ACC112 (cell line): ENCODE measurements at regions not wholly inside any gene's neighbourhood (a gene's known extent, or its start where the extent isn't known, plus 50 kb on each side); places are given as distances from the start of the nearest gene placed in this dataset.
"Not testable (repeated sequence)": the region's sequence is repeated elsewhere in the genome, so short reads cannot be mapped to it uniquely, and the experiment has no call there.

Experiments
- H2AFZ ChIP-seq: fragments of 200-600 bp; sonication (generic); one replicate; pipeline ENCODE4 v1.6.0; 2017; ENCODE audit warnings: antibody characterized with exemption, low read length; ENCODE audit not compliant: unreplicated experiment
- H3K27ac ChIP-seq: fragments of 200-600 bp; sonication (generic); 2 replicates; pipeline ENCODE4 v1.5.1; 2014; ENCODE audit warnings: low read depth, mild to moderate bottlenecking, antibody characterized with exemption, low read length, moderate library complexity
- H3K27me3 ChIP-seq: fragments of 200-600 bp; sonication (generic); 2 replicates; pipeline ENCODE4 v1.6.1; 2014; ENCODE audit warnings: mild to moderate bottlenecking, antibody characterized with exemption, low read length, moderate library complexity, mixed read lengths; ENCODE audit not compliant: insufficient read depth
- H3K36me3 ChIP-seq: fragments of 200-600 bp; sonication (generic); 2 replicates; pipeline ENCODE4 v1.6.1; 2016; ENCODE audit warnings: mild to moderate bottlenecking, antibody characterized with exemption, low read length, moderate library complexity, mixed read lengths; ENCODE audit not compliant: insufficient read depth
- H3K4me1 ChIP-seq: fragments of 200-600 bp; sonication (generic); one replicate; pipeline ENCODE4 v1.6.1; 2016; ENCODE audit warnings: low read length, mixed read lengths; ENCODE audit not compliant: insufficient read depth, unreplicated experiment, control insufficient read depth
- H3K4me3 ChIP-seq: fragments of 200-600 bp; sonication (generic); 2 replicates; pipeline ENCODE4 v1.5.1; 2014; ENCODE audit warnings: mild to moderate bottlenecking, low read depth, low read length
- H3K79me2 ChIP-seq: fragments of 200-600 bp; sonication (generic); one replicate; pipeline ENCODE4 v1.6.0; 2016; ENCODE audit warnings: low read length; ENCODE audit not compliant: control insufficient read depth, unreplicated experiment, insufficient read depth

- Histone ChIP-seq H3K27me3 (no peaks in the 10 kb centered on the region), H3K36me3 (no peaks in the 10 kb centered on the region), H3K4me1 (no peaks in the 10 kb centered on the region), H3K4me3 (no peak overlapping the region), H3K79me2 (no peaks in the 10 kb centered on the region), H3K27ac (no peak overlapping the region), H2AFZ (no peak overlapping the region)
Measured at GRCh38 chr10:21110358-21110757, 213.2 kb upstream of the NEBL start.

- H3K27ac ChIP-seq, H2AFZ ChIP-seq, H3K36me3 ChIP-seq, H3K27me3 ChIP-seq, H3K4me1 ChIP-seq, H3K79me2 ChIP-seq, H3K4me3 ChIP-seq: not testable (repeated sequence)
Measured at GRCh38 chr10:21106931-21107330, 209.8 kb upstream of the NEBL start.

GRCh38 chr10:21105331-21105730 lies 208.2 kb upstream of the NEBL start:
- not testable (repeated sequence) for H3K36me3 ChIP-seq, H3K79me2 ChIP-seq, H3K27ac ChIP-seq, H3K27me3 ChIP-seq, H2AFZ ChIP-seq, H3K4me3 ChIP-seq
- H3K4me1 ChIP-seq, result peaks cover 15% of the 10 kb centered on the region

- Histone ChIP-seq H3K27me3 (no peaks in the 10 kb centered on the region), H3K27ac (peak overlapping the region; percentile 95), H2AFZ (peak overlapping the region; percentile 92), H3K36me3 (no peaks in the 10 kb centered on the region), H3K4me3 (peak overlapping the region; percentile 36), H3K79me2 (no peaks in the 10 kb centered on the region), H3K4me1 (peaks cover 31% of the 10 kb centered on the region)
Measured at GRCh38 chr10:21100871-21101514, 203.9 kb upstream of the NEBL start.

GRCh38 chr10:21100190-21100589 lies 203.1 kb upstream of the NEBL start:
- Histone ChIP-seq H3K27ac (peak overlapping the region; percentile 95), H3K79me2 (no peaks in the 10 kb centered on the region), H3K27me3 (no peaks in the 10 kb centered on the region), H3K4me3 (peak overlapping the region; percentile 36), H2AFZ (peak overlapping the region; percentile 92), H3K36me3 (no peaks in the 10 kb centered on the region), H3K4me1 (peaks cover 31% of the 10 kb centered on the region)

- peak overlapping the region; percentile 92 for H2AFZ ChIP-seq
- H3K27me3 ChIP-seq, result no peaks in the 10 kb centered on the region
- H3K36me3 ChIP-seq, result no peaks in the 10 kb centered on the region
- H3K27ac ChIP-seq, result peak overlapping the region; percentile 95
- no peaks in the 10 kb centered on the region for H3K79me2 ChIP-seq
- H3K4me1 ChIP-seq, result peaks cover 31% of the 10 kb centered on the region
- no peak overlapping the region for H3K4me3 ChIP-seq
Measured at GRCh38 chr10:21099291-21100062, 202.4 kb upstream of the NEBL start.

- no peaks in the 10 kb centered on the region for H3K79me2 ChIP-seq
- H3K36me3 ChIP-seq, result no peaks in the 10 kb centered on the region
- H3K27me3 ChIP-seq, result no peaks in the 10 kb centered on the region
- no peak overlapping the region for H3K4me3 ChIP-seq
- H2AFZ ChIP-seq, result no peak overlapping the region
- H3K4me1 ChIP-seq, result peaks cover 38% of the 10 kb centered on the region
- peak overlapping the region; percentile 83 for H3K27ac ChIP-seq
Measured at GRCh38 chr10:21097926-21098355, 200.8 kb upstream of the NEBL start.

GRCh38 chr10:21095494-21096055 lies 198.5 kb upstream of the NEBL start:
- H3K4me3 ChIP-seq, result no peak overlapping the region
- peaks cover 30% of the 10 kb centered on the region for H3K4me1 ChIP-seq
- H3K79me2 ChIP-seq, result no peaks in the 10 kb centered on the region
- H3K36me3 ChIP-seq, result no peaks in the 10 kb centered on the region
- H3K27me3 ChIP-seq, result no peaks in the 10 kb centered on the region
- no peak overlapping the region for H2AFZ ChIP-seq
- H3K27ac ChIP-seq, result no peak overlapping the region

- H3K4me1 ChIP-seq, result peaks cover 25% of the 10 kb centered on the region
- H3K27me3 ChIP-seq, result no peaks in the 10 kb centered on the region
- no peaks in the 10 kb centered on the region for H3K79me2 ChIP-seq
- H3K36me3 ChIP-seq, result no peaks in the 10 kb centered on the region
- no peak overlapping the region for H3K4me3 ChIP-seq
- no peak overlapping the region for H2AFZ ChIP-seq
- no peak overlapping the region for H3K27ac ChIP-seq
Measured at GRCh38 chr10:21095073-21095472, 198.0 kb upstream of the NEBL start.

- H2AFZ ChIP-seq, result no peak overlapping the region
- peaks cover 15% of the 10 kb centered on the region for H3K4me1 ChIP-seq
- peak overlapping the region; percentile 37; the same call in 1 of the 2 replicates for H3K4me3 ChIP-seq
- no peaks in the 10 kb centered on the region for H3K79me2 ChIP-seq
- peak overlapping the region; percentile 64 for H3K27ac ChIP-seq
- no peaks in the 10 kb centered on the region for H3K27me3 ChIP-seq
- no peaks in the 10 kb centered on the region for H3K36me3 ChIP-seq
Measured at GRCh38 chr10:21092683-21093524, 195.8 kb upstream of the NEBL start.
